Neural cell (in vitro differentiated cells): ENCODE measurements at regions not wholly inside any gene's neighbourhood (a gene's known extent, or its start where the extent isn't known, plus 50 kb on each side); places are given as distances from the start of the nearest gene placed in this dataset.

ENCODE experiments used
- H2AFZ ChIP-seq: fragments of 200-600, 300-800 bp; sonication (generic), shearing (Covaris generic); 2 replicates; pipeline ENCODE4 v1.6.0; 2014; ENCODE audit warnings: low read depth, mild to moderate bottlenecking, antibody characterized with exemption, low read length, moderate library complexity
- H3F3A ChIP-seq: fragments of 200-600 bp; shearing (Covaris generic); 2 replicates; pipeline ENCODE4 v1.6.1; 2016; ENCODE audit warnings: mild to moderate bottlenecking, moderate library complexity, mixed read lengths, antibody characterized with exemption, low read length; ENCODE audit not compliant: insufficient read depth, poor library complexity, severe bottlenecking
- H3K27ac ChIP-seq: fragments of 200-600, 300-800 bp; sonication (generic), shearing (Covaris generic); 2 replicates; pipeline ENCODE4 v1.5.1; 2014; ENCODE audit warnings: mild to moderate bottlenecking, low read length, moderate library complexity
- H3K27me3 ChIP-seq: fragments of 300-800, 200-600 bp; sonication (generic), shearing (Covaris generic); 2 replicates; pipeline ENCODE4 v1.6.0; 2014; ENCODE audit warnings: mild to moderate bottlenecking, low read depth, low read length, moderate library complexity; ENCODE audit not compliant: insufficient read depth
- H3K36me3 ChIP-seq: fragments of 300-800, 200-600 bp; sonication (generic), shearing (Covaris generic); 2 replicates; pipeline ENCODE4 v1.5.1; 2014; ENCODE audit warnings: mild to moderate bottlenecking, antibody characterized with exemption, low read length, moderate library complexity; ENCODE audit not compliant: insufficient read depth
- H3K4me2 ChIP-seq: fragments of 300-800, 200-600 bp; sonication (generic), shearing (Covaris generic); 2 replicates; pipeline ENCODE4 v1.6.0; 2014; ENCODE audit warnings: mild to moderate bottlenecking, low read length
- H3K4me3 ChIP-seq: fragments of 300-800, 200-600 bp; sonication (generic), shearing (Covaris generic); 2 replicates; pipeline ENCODE4 v1.5.1; 2014; ENCODE audit warnings: mild to moderate bottlenecking, low read length, moderate library complexity
- H3K79me2 ChIP-seq: fragments of 200-600 bp; shearing (Covaris generic); replicated peaks from 2 replicates; pipeline ENCODE4 v1.6.0; 2014; ENCODE audit warnings: mild to moderate bottlenecking, low read length, moderate library complexity; ENCODE audit not compliant: insufficient read depth
- H3K9ac ChIP-seq: fragments of 300-800, 200-600 bp; sonication (generic), shearing (Covaris generic); 2 replicates; pipeline ENCODE4 v1.6.1; 2016; ENCODE audit warnings: mild to moderate bottlenecking, low read length, mixed read lengths
- H3K9me2 ChIP-seq: fragments of 200-600 bp; shearing (Covaris generic); 2 replicates; pipeline ENCODE4 v1.6.1; 2016; ENCODE audit warnings: mild to moderate bottlenecking, low read length, mixed read lengths; ENCODE audit not compliant: insufficient read depth
- H3K9me3 ChIP-seq: fragments of 200-600, 300-800 bp; sonication (generic), shearing (Covaris generic); 2 replicates; pipeline ENCODE4 v1.6.1; 2016; ENCODE audit warnings: mild to moderate bottlenecking, mixed run types, low read length, moderate library complexity, mixed read lengths
- H4K20me1 ChIP-seq: fragments of 200-600 bp; shearing (Covaris generic); 2 replicates; pipeline ENCODE4 v1.6.1; 2016; ENCODE audit warnings: mild to moderate bottlenecking, mixed run types; ENCODE audit not compliant: insufficient read depth
- EP300 ChIP-seq: fragments of 450-650 bp; conservative IDR thresholded peaks from 2 replicates; pipeline ENCODE4 v1.6.1; 2014; ENCODE audit warnings: antibody characterized with exemption, mild to moderate bottlenecking, moderate library complexity; ENCODE audit not compliant: poor library complexity, severe bottlenecking
- EZH2 ChIP-seq: fragments of 200-600, 300-800 bp; shearing (Covaris generic), sonication (generic); IDR thresholded peaks from 2 replicates; pipeline ENCODE4 v1.6.1; 2014; ENCODE audit warnings: antibody characterized with exemption, low read length, borderline replicate concordance, mild to moderate bottlenecking; ENCODE audit not compliant: insufficient read depth, poor library complexity, severe bottlenecking
- MXI1 ChIP-seq: fragments of 450-650 bp; conservative IDR thresholded peaks from 2 replicates; pipeline ENCODE4 v1.6.1; 2014; ENCODE audit warnings: antibody characterized with exemption, mild to moderate bottlenecking; ENCODE audit not compliant: poor library complexity, severe bottlenecking
- POLR2AphosphoS5 ChIP-seq: IDR thresholded peaks from 2 replicates; pipeline ENCODE4 v1.6.1; 2012
- RAD21 ChIP-seq: fragments of 450-650 bp; conservative IDR thresholded peaks from 2 replicates; pipeline ENCODE4 v1.6.1; 2014; ENCODE audit warnings: antibody characterized with exemption, mild to moderate bottlenecking, moderate library complexity
- REST ChIP-seq: IDR thresholded peaks from 2 replicates; pipeline ENCODE4 v1.6.1; 2012; ENCODE audit warnings: borderline replicate concordance
- SMC3 ChIP-seq: fragments of 450-650 bp; conservative IDR thresholded peaks from 2 replicates; pipeline ENCODE4 v1.6.1; 2014; ENCODE audit warnings: antibody characterized with exemption, mild to moderate bottlenecking, moderate library complexity; ENCODE audit not compliant: poor library complexity
- TAF1 ChIP-seq: IDR thresholded peaks from 2 replicates; pipeline ENCODE4 v1.6.1; 2012; ENCODE audit warnings: low read depth
- TF ChIP-seq, protein P1 (sequence below): fragments of 450-650 bp; IDR thresholded peaks from 2 replicates; pipeline ENCODE4 v1.5.1; 2014; ENCODE audit warnings: antibody characterized with exemption, mild to moderate bottlenecking, moderate library complexity; ENCODE audit not compliant: poor library complexity, severe bottlenecking

- H4K20me1 ChIP-seq = no peaks in the 10 kb centered on the region
- peaks cover 3% of the 10 kb centered on the region for H3K9me3 ChIP-seq
- H3K27ac ChIP-seq = no peak overlapping the region
- no peaks in the 10 kb centered on the region for H3K27me3 ChIP-seq
- no peaks in the 10 kb centered on the region for H3F3A ChIP-seq
- no peak overlapping the region for H3K4me3 ChIP-seq
- TF ChIP-seq EP300 = no peak
- no peak for TF ChIP-seq RAD21
- no peak for TF ChIP-seq MXI1
- no peak for TF ChIP-seq SMC3
- no peak overlapping the region for H3K4me2 ChIP-seq
- no peaks in the 10 kb centered on the region for H3K9me2 ChIP-seq
- no peaks in the 10 kb centered on the region for H3K36me3 ChIP-seq
- H2AFZ ChIP-seq = no peak overlapping the region
- H3K79me2 ChIP-seq = no peaks in the 10 kb centered on the region
- no peak overlapping the region for H3K9ac ChIP-seq
These were observed 1258.6 kb downstream of the CDH12 start for GRCh38 chr5:21594566-21594965.

GRCh38 chr5:21593261-21593660 lies 1259.9 kb downstream of the CDH12 start:
- Histone ChIP-seq H3K4me2 (no peak overlapping the region), H3K79me2 (no peaks in the 10 kb centered on the region), H3F3A (no peaks in the 10 kb centered on the region), H3K36me3 (no peaks in the 10 kb centered on the region), H3K27me3 (no peaks in the 10 kb centered on the region), H3K9ac (no peak overlapping the region), H3K9me2 (no peaks in the 10 kb centered on the region), H3K27ac (no peak overlapping the region), H3K4me3 (no peak overlapping the region), H2AFZ (no peak overlapping the region), H3K9me3 (peaks cover 3% of the 10 kb centered on the region), H4K20me1 (no peaks in the 10 kb centered on the region)
- TF ChIP-seq TAF1 (no peak), MXI1 (no peak), EZH2 (no peak), EP300 (no peak), REST (no peak), POLR2AphosphoS5 (no peak), RAD21 (no peak), SMC3 (no peak)
- TF ChIP-seq, protein P1, sequence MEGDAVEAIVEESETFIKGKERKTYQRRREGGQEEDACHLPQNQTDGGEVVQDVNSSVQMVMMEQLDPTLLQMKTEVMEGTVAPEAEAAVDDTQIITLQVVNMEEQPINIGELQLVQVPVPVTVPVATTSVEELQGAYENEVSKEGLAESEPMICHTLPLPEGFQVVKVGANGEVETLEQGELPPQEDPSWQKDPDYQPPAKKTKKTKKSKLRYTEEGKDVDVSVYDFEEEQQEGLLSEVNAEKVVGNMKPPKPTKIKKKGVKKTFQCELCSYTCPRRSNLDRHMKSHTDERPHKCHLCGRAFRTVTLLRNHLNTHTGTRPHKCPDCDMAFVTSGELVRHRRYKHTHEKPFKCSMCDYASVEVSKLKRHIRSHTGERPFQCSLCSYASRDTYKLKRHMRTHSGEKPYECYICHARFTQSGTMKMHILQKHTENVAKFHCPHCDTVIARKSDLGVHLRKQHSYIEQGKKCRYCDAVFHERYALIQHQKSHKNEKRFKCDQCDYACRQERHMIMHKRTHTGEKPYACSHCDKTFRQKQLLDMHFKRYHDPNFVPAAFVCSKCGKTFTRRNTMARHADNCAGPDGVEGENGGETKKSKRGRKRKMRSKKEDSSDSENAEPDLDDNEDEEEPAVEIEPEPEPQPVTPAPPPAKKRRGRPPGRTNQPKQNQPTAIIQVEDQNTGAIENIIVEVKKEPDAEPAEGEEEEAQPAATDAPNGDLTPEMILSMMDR = no peak

DNA sequence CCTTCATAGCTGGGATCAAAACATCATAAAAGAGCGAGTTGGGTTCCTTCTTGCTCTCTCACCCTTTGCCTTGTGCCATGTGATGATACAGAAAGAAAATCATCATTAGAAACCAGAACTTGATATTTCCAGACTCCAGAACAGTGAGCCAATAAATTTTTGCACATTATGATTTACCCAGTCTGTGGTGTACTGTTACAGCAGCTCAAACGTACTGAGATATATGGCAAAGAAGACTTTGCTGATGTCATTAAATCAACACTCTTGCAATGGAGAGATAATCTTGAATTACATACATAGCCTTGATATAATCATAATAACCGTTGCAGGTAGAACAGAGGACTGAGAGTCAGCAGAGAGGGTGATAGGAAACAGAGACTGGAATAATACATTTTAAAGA lies 1271.6 kb downstream of the CDH12 start:
- TF ChIP-seq TAF1 (no peak), RAD21 (no peak), REST (no peak), SMC3 (no peak), EP300 (no peak), EZH2 (no peak), MXI1 (no peak), POLR2AphosphoS5 (no peak)
- TF ChIP-seq, protein P1 = no peak
- H3K79me2 ChIP-seq = no peaks in the 10 kb centered on the region

More for the DNA sequence above, 1271.6 kb downstream of the CDH12 start:
- no peaks in the 10 kb centered on the region for H3K9me3 ChIP-seq
- H3K27ac ChIP-seq = no peak overlapping the region
- H3K9ac ChIP-seq = no peak overlapping the region
- H3K4me2 ChIP-seq = no peak overlapping the region
- no peaks in the 10 kb centered on the region for H3F3A ChIP-seq
- H3K36me3 ChIP-seq = no peaks in the 10 kb centered on the region
- no peak overlapping the region for H3K4me3 ChIP-seq
- H4K20me1 ChIP-seq = no peaks in the 10 kb centered on the region
- H3K9me2 ChIP-seq = no peaks in the 10 kb centered on the region
- no peaks in the 10 kb centered on the region for H3K27me3 ChIP-seq
- no peak overlapping the region for H2AFZ ChIP-seq
